BE2C (cell line): ENCODE measurements at regions not wholly inside any gene's neighbourhood (a gene's known extent, or its start where the extent isn't known, plus 50 kb on each side); places are given as distances from the start of the nearest gene placed in this dataset.

ENCODE experiments used
- DNase-seq: peaks from one replicate; pipeline ENCODE4 v3.0.0-alpha.2; 2020
- H3K27me3 ChIP-seq: fragments of 250-450 bp; sonication (Bioruptor Pico); 2 replicates; pipeline ENCODE4 v1.5.1; 2020; ENCODE audit warnings: mild to moderate bottlenecking
- H3K36me3 ChIP-seq: fragments of 250-450 bp; sonication (Bioruptor Pico); 2 replicates; pipeline ENCODE4 v1.5.1; 2020; ENCODE audit warnings: mild to moderate bottlenecking
- H3K4me1 ChIP-seq: fragments of 250-450 bp; sonication (Bioruptor Pico); 2 replicates; pipeline ENCODE4 v1.5.1; 2020
- H3K4me3 ChIP-seq: 2 replicates; pipeline ENCODE4 v1.5.1; 2011; ENCODE audit warnings: low read depth, low read length
- H3K9me3 ChIP-seq: fragments of 250-450 bp; sonication (Bioruptor Pico); 2 replicates; pipeline ENCODE4 v1.5.1; 2020
- TF ChIP-seq, protein P1 (sequence below): IDR thresholded peaks from 2 replicates; pipeline ENCODE4 v1.5.1; 2012; ENCODE audit warnings: mild to moderate bottlenecking, low read depth, low read length

DNA sequence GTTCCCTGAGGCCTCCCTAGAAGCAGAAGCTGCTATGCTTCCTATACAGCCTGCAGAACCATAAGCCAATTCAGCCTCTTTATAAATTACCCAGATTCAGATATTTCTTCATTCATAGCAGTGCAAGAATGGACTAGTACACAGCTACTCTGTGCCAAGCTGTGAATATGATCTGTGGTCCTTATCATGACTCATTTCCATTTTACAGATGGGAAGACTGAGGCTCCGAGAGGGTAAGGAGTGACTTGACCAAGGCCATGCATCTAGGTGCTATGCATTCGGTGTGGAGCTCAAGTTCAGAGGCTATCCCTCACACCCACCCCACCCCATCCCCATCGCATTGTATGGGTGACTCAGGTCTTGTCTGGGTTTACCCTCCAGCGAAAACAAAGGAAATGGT, 52.3 kb upstream of the DISP3 start:
- H3K9me3 ChIP-seq = no peaks in the 10 kb centered on the region
- DNase-seq = no peak
- H3K4me1 ChIP-seq = peaks cover 4% of the 10 kb centered on the region; the same call in 1 of the 2 replicates
- TF ChIP-seq, protein P1, sequence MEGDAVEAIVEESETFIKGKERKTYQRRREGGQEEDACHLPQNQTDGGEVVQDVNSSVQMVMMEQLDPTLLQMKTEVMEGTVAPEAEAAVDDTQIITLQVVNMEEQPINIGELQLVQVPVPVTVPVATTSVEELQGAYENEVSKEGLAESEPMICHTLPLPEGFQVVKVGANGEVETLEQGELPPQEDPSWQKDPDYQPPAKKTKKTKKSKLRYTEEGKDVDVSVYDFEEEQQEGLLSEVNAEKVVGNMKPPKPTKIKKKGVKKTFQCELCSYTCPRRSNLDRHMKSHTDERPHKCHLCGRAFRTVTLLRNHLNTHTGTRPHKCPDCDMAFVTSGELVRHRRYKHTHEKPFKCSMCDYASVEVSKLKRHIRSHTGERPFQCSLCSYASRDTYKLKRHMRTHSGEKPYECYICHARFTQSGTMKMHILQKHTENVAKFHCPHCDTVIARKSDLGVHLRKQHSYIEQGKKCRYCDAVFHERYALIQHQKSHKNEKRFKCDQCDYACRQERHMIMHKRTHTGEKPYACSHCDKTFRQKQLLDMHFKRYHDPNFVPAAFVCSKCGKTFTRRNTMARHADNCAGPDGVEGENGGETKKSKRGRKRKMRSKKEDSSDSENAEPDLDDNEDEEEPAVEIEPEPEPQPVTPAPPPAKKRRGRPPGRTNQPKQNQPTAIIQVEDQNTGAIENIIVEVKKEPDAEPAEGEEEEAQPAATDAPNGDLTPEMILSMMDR = no peak
- H3K4me3 ChIP-seq = no peak overlapping the region
- no peaks in the 10 kb centered on the region for H3K36me3 ChIP-seq
- H3K27me3 ChIP-seq = no peaks in the 10 kb centered on the region

DNA sequence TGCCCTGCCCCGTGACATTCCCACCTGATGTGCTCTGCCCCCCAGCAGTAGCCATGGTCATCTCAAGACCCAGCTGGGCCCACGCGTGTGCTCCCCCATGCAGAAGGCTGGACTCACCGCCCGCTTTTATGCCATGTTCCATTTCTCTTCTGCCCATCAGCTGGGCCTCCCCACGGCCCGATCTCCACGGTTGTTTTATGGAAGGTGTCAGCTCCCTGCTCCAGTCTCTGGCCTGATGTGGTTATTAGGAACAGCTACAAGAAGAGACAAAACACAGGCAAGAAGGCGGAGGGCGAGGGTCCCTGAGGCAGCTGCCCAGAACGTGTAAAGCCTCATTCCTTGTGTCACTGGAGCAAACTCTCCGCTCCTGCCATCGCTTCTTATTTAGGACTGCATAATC, 50.2 kb upstream of the DISP3 start:
- TF ChIP-seq, protein P1 = no peak
- Histone ChIP-seq H3K36me3 (no peaks in the 10 kb centered on the region), H3K27me3 (no peaks in the 10 kb centered on the region), H3K9me3 (no peaks in the 10 kb centered on the region), H3K4me3 (no peak overlapping the region), H3K4me1 (peaks cover 4% of the 10 kb centered on the region; the same call in 1 of the 2 replicates)
- no peak for DNase-seq
